ENCODE measurements at regions not wholly inside any gene's neighbourhood (a gene's known extent, or its start where the extent isn't known, plus 50 kb on each side); places are given as distances from the start of the nearest gene placed in this dataset.

DNA sequence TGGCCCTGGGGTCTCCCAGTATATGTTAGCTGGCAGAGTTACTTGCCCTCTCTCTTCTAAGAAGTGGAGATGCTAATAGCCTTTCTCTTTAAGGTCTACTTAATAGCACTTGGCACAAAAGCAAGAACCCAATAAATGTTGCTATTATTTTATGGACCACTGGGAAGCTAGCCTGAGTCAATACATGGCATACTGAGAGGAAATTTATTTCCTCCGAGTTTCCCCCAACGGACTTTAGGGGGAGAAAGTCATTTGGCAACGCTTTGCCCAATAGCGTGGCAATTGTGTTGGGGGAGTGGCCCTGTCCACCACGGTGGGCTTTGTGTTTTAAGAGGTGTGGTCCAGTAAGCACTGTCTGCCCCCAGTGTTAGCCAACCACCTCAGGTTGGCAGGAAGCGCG lies 87.4 kb upstream of the SMNDC1 start:
- no peak overlapping the region for H3K4me3 ChIP-seq
- DNase-seq (ENCODE audit: low read depth, low spot score) (no peak), FAIRE-seq (no peak), ATAC-seq (no peak)
- in situ Hi-C loops (cut with MboI), result no loop called here
- no peak overlapping the region for H3K4me2 ChIP-seq (ENCODE audit: control insufficient read depth, insufficient read depth)
- SMC1A ChIA-PET (ENCODE audit: uncharacterized antibody, unreplicated experiment), result interaction anchor here (0.9 to 2.6 kb wide), 6 partner anchors 14 to 153 kb away, joined by 3 to 23 read pairs (median 10); no protein-coding TSS in a partner anchor
- BruUV-seq (replicated peaks), result no TSS peak
- 94% methylated on average over 7 of the region's 7 CpGs for WGBS (ENCODE audit: insufficient coverage, insufficient replicate concordance, low lambda C conversion rate, missing lambda C conversion rate)
- RAD21 ChIA-PET (ENCODE audit: unreplicated experiment), result interaction anchor here (1.0 to 2.8 kb wide), 6 partner anchors 20 to 109 kb away, joined by 3 to 17 read pairs (median 6); no protein-coding TSS in a partner anchor
- CTCF ChIA-PET, result interaction anchor here (0.6 to 2.4 kb wide), 4 partner anchors 15 to 107 kb away, joined by 3 to 17 read pairs (median 4); no protein-coding TSS in a partner anchor
- no peak overlapping the region for H3K27ac ChIP-seq (ENCODE audit: control insufficient read depth, insufficient read depth)
- H3K9ac ChIP-seq (ENCODE audit: control insufficient read depth, insufficient read depth, low read length), result no peak overlapping the region
- H3K79me2 ChIP-seq (ENCODE audit: control insufficient read depth, insufficient read depth, low read length), result no peaks in the 10 kb centered on the region
- peaks cover 41% of the 10 kb centered on the region for H3K4me1 ChIP-seq (ENCODE audit: control insufficient read depth, insufficient read depth, low read length)
- H3K9me3 ChIP-seq (replicated peaks; ENCODE audit: control insufficient read depth, insufficient read depth, low read length), result no peaks in the 10 kb centered on the region
- no peak overlapping the region for H2AFZ ChIP-seq (ENCODE audit: control insufficient read depth, low read depth, low read length)
- POLR2A ChIA-PET, result interaction anchor here (0.9 to 2.5 kb wide), 5 partner anchors 14 to 107 kb away, joined by 3 to 9 read pairs (median 5); no protein-coding TSS in a partner anchor
- H3K27me3 ChIP-seq (replicated peaks in 1 of 2; ENCODE audit: control insufficient read depth in 2 of 2, insufficient read depth in 2 of 2, low read length in 1 of 2), result no peaks in the 10 kb centered on the region
- no peaks in the 10 kb centered on the region for H4K20me1 ChIP-seq (ENCODE audit: control insufficient read depth, insufficient read depth)
- no peaks in the 10 kb centered on the region for H3K36me3 ChIP-seq (ENCODE audit: control insufficient read depth in 2 of 2, insufficient read depth in 2 of 2, low read length in 1 of 2)
- intact Hi-C loops (cut with micrococcal nuclease; ENCODE audit: unreplicated experiment), result no loop called here
- no peak for TF ChIP-seq CREB1 (IDR thresholded peaks at IDR 0.05; ENCODE audit: low read depth)
- TF ChIP-seq BRCA1 (IDR thresholded peaks at IDR 0.05; ENCODE audit: low read depth, low read length), result no peak
- no peak for TF ChIP-seq FOS (IDR thresholded peaks at IDR 0.05; ENCODE audit: borderline replicate concordance, extremely low read depth, insufficient read length)
- TF ChIP-seq BACH1 (IDR thresholded peaks at IDR 0.05; ENCODE audit: borderline replicate concordance), result no peak
- TF ChIP-seq MTA2 (IDR thresholded peaks at IDR 0.05; ENCODE audit: low read depth), result no peak
- no peak for TF ChIP-seq LARP7 (IDR thresholded peaks at IDR 0.05)
- TF ChIP-seq, protein P1, sequence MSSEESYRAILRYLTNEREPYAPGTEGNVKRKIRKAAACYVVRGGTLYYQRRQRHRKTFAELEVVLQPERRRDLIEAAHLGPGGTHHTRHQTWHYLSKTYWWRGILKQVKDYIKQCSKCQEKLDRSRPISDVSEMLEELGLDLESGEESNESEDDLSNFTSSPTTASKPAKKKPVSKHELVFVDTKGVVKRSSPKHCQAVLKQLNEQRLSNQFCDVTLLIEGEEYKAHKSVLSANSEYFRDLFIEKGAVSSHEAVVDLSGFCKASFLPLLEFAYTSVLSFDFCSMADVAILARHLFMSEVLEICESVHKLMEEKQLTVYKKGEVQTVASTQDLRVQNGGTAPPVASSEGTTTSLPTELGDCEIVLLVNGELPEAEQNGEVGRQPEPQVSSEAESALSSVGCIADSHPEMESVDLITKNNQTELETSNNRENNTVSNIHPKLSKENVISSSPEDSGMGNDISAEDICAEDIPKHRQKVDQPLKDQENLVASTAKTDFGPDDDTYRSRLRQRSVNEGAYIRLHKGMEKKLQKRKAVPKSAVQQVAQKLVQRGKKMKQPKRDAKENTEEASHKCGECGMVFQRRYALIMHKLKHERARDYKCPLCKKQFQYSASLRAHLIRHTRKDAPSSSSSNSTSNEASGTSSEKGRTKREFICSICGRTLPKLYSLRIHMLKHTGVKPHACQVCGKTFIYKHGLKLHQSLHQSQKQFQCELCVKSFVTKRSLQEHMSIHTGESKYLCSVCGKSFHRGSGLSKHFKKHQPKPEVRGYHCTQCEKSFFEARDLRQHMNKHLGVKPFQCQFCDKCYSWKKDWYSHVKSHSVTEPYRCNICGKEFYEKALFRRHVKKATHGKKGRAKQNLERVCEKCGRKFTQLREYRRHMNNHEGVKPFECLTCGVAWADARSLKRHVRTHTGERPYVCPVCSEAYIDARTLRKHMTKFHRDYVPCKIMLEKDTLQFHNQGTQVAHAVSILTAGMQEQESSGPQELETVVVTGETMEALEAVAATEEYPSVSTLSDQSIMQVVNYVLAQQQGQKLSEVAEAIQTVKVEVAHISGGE (CRISPR knock-in tag; IDR thresholded peaks at IDR 0.05), result no peak
- TF ChIP-seq TARDBP (IDR thresholded peaks at IDR 0.05; ENCODE audit: borderline replicate concordance), result no peak
- no peak for TF ChIP-seq MAX (IDR thresholded peaks at IDR 0.05; ENCODE audit: low read depth, low read length)
- no peak for TF ChIP-seq MTA3 (IDR thresholded peaks at IDR 0.05; ENCODE audit: borderline replicate concordance, low read length)
- TF ChIP-seq SREBF2 (IDR thresholded peaks at IDR 0.05; ENCODE audit: low read length), result no peak
- no peak for TF ChIP-seq POLR2AphosphoS2 (IDR thresholded peaks at IDR 0.05; ENCODE audit: low read depth, low read length)
- TF ChIP-seq, protein P2, sequence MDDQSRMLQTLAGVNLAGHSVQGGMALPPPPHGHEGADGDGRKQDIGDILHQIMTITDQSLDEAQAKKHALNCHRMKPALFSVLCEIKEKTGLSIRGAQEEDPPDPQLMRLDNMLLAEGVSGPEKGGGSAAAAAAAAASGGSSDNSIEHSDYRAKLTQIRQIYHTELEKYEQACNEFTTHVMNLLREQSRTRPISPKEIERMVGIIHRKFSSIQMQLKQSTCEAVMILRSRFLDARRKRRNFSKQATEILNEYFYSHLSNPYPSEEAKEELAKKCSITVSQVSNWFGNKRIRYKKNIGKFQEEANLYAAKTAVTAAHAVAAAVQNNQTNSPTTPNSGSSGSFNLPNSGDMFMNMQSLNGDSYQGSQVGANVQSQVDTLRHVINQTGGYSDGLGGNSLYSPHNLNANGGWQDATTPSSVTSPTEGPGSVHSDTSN (IDR thresholded peaks at IDR 0.05; ENCODE audit: insufficient replicate concordance, low read depth, low read length), result no peak
- TF ChIP-seq ETV6 (conservative IDR thresholded peaks at IDR 0.05 in 1 of 2, IDR thresholded peaks at IDR 0.05 in 1 of 2; ENCODE audit: borderline replicate concordance in 1 of 2, low read depth in 1 of 2), result no peak
- no peak for TF ChIP-seq FOXM1 (IDR thresholded peaks at IDR 0.05; ENCODE audit: low read depth, low read length)
- no peak for TF ChIP-seq REST (IDR thresholded peaks at IDR 0.05; ENCODE audit: low read depth, low read length)
- no peak for TF ChIP-seq SMARCA5 (IDR thresholded peaks at IDR 0.05)
- no peak for TF ChIP-seq TBL1XR1 (IDR thresholded peaks at IDR 0.05; ENCODE audit: low read depth, low read length)
